HG02623 (cell line): ENCODE measurements at regions not wholly inside any gene's neighbourhood (a gene's known extent, or its start where the extent isn't known, plus 50 kb on each side); places are given as distances from the start of the nearest gene placed in this dataset.

Experiments used
- ATAC-seq: cut with Tn5 transposase; IDR thresholded peaks from one replicate; pipeline ENCODE4 v1.9.1; 2021; ENCODE audit warnings: moderate library complexity; ENCODE audit not compliant: unreplicated experiment

DNA sequence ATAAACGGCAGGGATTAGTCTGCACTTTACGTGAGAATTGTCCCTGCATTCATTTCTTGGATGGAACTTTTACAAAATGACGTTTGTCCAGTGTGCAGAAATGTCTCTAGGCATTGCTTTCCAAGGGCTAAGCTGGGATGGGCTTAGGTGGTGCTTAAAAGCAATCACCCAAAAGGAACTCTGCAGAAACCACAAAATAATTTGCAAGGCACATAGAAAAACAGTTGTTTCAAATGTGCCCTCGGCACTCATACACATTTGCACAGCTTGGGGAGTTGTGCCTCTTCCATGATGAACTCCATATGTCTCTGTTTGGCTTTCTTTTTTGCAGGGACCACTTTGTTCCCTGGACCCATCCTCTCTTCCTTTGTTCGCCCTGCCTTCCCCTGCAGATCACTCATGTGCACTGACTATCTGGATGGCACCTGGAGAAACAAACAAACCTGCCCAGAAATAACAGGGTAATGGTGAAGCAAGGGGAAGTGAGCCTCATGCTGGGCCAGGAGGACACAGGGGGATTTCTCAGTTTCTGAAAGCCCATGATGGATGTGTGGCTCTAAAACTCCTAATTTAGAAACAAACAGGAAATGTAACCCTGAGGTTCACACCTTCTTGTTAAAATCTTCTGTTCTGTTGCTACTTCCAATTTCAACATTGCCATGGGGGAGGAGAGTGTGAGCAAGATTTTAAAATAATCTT lies 150.2 kb downstream of the SNX19 start:
- no peak for ATAC-seq

DNA sequence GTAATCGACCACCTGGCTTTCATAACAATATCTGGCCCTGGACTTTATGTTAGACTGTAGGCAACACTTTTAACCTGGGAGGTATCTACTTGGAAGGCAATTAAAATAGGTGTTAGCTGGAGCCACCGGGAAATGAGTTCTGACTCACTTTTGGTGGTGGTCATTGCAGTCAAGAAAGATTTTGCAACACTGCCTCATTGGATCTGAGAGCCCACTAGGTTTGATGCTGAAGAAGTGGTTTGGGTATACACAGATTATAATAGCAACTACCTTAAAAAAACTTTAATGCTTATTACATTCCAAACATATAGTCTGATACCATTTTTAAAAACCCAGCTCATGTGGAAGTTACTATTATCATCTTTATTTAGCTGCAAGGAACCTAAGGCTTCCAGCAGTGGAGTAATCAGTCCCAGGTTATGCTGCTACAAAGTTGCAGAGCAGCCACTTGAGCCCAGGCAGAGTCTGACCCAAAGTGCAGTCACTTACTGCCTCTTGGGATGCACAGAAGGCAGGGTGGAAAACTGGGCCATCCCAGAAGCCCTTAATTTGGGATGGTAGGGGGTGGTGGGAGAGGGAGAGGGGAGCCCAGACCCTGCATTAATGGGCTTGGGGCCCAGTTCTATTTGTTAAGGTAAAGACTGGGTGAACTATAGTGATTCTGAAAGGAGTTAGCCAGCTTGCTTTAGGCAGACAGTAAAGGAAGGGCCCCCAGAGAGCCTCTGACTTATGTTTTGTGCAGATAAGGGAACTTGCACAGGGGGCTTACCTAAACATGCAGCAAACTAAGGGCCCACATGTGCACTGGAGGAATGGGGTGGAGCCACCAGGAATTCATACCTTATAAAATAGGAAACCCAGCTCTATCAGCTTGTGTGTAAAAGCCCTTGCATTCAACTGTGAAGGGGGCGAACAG lies 149.4 kb downstream of the SNX19 start:
- ATAC-seq = no peak

DNA sequence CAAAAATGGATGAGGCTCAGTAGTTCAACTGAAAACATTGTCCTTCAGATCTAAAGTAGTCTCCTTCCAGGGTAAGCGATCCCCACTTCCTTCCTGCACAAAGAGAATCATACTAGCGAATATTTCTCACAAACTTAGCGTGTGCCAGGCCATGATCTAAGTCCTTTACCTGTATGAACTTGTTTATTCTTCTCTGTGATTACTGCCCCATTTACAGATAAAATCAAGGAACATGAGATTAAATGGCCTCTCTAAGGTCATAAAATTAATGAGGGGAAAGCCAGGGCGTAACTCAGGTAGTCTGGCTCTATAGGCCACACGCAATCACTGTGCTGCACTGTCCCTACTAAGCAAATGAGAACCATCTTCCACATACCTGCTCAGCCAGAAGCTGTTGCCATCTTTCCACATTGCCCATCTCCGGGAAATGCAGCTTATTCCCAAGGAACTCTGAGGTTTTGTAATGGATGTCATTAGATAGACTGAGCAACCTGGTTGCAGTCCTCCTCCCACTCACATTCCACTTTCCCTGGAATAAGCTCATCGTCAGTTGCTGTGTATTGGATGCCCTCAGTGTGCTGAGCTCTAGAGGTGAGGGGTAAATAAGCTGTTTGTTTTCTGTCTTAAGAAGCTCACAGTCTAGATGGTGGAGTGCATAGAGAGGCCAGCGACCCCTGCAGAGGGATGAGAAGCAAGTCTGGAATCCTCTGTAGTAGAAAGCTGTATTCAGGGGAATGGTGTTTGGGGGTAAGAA lies 146.3 kb downstream of the SNX19 start:
- ATAC-seq = no peak

DNA sequence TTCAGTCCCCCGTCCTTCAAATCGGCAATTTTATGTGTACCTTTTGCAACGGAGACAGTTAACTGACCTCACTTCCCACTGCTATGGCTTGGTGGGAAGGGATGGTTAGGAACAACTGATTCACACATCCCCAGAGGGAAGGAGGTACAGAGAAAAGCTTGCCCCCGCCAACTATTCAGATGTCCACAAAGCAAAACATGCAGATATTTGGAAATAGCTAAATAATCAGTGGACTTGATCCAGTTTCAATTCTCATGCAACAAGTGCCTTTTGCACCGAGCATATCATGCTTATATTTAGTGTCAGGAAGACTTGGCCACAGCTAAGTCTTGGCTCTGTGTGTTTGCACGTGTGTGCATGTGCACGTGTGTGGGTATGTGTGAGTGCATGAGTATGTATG lies 144.6 kb downstream of the SNX19 start:
- ATAC-seq = no peak

DNA sequence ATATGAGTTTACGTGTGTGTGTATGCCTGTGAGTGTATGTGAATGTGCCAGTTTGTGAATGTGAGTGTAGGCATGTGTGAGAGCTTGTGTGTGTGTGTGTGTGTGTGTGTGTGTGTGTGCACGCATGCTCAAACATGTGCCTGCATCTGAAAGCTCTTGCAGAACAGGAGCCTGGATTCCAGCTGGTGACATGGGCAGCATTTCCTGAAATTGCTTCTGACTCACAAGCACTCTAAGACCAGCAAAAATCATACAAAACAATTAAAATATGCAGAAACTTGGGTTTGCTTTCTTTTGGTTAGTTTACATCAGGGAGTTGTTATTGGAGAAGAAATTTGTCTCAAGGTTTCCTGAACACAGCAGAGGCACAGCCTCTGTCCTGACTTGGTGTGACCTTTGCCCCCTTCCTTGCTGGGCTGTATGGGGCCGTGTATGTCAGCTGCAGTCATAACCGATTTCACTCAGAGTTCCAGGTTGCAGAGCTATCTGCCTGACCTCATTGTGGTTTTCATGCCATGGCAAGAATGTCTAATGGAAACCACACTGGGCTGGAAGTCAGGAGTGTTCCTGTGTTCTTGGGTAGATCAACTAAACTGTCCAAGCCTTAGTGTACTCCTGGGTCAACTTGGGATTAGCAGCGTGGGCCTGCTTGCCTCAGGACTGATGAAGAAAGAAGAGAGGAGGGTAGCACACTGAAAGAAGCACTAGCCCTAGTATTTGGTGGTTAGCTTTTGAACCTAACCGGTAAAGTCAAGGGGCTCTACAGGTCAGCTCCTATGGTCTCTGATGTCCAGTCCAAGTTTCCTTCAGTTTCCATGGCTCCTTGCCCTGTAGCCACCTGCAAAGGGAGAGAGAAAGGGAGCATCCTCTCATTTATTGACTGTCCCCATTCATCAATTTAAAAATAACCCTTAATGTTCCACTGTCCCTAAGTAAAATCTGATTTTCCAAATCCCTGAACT lies 143.7 kb downstream of the SNX19 start:
- ATAC-seq = no peak

DNA sequence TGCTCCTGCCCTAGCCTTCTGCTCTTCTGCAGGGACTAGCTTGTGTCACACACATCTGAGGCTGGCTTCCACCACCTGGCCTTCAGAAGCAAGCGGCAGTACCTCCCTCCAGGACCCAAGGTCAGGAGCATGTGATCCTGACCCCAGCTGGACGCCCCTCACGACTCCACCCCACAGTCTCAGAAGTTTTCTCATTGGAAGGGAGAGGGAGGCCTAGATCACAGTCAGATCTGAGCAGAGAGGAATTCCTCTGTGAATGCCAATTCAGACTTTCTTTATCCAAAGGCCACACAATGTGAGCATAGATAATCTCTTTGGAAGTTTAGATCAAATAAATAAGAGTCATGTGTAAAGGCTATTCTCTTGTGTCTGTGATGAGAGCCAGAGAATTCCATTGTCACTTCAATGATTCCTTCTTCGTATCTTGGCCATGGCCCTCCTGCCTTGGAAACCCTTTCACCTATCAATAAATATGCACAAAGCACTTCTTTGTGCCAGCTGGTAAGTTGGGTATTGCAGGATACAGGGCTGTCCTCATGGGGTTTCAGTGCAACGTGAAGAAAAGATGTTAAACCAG lies 142.9 kb downstream of the SNX19 start:
- no peak for ATAC-seq

DNA sequence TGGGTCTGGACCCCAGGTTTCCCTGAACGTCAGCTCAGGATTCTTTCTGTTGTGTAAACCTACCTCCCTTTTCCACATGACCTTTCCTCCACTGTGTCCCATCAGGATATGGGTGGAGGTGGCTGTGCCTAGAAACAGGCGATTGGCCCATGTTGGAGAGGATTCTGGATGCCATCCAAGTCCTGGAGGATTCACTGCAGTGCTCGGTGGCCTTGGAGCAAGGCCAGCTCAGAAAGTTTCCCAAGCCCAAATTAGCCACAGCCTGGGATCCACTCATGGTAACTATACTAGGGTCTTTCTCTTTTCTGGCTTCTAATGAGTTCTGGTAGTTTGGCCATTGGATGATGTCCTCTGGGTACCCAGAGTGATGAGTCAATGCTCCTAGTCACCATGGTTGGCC lies 141.6 kb downstream of the SNX19 start:
- no peak for ATAC-seq

DNA sequence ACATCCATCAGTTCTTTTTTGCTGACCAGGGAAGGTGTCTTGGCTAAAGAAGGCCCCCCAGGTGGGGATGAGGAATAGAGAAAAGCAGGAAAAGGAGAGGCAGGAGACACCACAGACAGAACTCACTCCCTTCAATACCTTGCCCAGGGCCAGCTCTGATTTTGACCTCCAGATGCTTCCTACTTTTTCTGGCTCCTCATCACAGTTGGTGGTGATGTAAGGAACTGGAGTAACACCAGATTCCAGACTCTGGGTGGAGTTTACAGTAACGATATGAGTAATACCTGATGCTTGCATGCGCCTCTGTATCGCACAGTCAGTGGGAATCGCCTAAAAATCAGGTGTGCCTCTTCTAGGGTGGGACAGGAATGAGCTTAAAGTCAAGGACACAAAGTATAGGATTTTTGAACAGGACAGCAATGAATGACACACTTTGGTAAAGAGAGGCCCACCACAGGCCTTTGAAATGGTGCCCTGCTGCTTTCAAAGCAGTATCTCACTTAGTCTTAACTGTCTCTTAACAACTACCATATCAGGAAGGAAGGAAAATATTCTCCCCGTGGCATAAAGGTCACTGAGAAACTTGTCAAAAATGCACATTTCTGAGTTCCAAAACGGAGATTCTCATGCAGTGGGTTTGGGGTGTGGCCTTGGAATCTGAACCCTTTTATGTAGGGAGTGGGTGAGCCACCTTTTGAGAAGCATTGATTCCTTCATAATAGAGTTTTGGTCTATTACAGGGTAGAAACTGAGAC lies 140.8 kb downstream of the SNX19 start:
- ATAC-seq = no peak

DNA sequence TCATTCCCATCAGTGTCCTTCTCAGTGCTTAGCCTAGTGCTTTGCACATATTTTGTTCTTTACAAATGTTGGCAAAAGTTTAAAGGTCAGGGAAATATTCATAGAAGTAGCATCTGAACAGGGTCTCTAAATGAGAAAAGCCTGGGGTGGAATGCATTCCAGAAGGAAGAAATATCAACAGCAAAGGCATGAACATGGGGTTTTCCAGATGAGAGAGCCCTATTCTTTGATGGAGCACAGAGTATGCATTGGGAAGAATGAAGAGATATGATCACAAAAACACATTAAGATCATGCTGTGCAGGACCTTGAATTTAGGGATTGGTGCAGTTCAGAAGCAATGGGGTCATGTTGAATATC lies 140.2 kb downstream of the SNX19 start:
- ATAC-seq = no peak

DNA sequence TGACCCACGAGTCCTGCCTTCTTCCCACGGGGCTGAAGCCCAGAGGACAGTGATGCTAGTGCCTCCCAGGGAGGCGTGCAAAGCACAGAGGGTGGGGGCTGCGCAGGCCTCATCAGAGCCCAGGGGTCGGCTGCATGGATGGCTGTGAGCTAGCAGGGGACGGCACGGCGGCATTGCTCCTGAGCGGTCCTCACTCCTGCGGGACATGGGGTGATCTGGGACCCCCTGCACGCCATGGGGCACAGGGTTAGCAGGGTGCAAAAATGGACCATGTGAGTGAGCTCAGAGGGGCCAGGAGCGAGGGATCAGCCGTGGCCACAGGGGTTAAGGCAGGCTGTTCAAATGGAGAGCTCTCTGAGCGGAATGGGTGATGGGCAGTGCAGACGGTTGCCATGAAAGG lies 138.3 kb downstream of the SNX19 start:
- ATAC-seq = no peak

DNA sequence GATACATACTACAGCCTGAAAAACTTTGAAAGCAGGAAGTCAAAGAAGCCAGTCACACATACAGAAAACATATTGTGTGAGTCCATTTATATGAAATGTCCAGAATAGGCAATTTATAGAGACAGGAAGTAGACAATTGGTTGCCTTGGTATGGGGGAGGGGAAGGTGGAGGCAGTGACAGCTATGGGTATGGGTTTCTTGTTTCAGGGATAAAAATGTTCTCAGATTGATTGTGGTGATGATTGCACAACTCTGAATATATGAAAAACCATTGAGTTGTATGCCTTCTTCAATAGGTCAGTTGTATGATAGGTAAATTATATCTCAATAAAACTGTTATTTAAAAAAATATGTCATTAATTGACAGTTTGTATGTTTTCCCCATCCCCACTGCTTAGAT lies 137.6 kb downstream of the SNX19 start:
- no peak for ATAC-seq

DNA sequence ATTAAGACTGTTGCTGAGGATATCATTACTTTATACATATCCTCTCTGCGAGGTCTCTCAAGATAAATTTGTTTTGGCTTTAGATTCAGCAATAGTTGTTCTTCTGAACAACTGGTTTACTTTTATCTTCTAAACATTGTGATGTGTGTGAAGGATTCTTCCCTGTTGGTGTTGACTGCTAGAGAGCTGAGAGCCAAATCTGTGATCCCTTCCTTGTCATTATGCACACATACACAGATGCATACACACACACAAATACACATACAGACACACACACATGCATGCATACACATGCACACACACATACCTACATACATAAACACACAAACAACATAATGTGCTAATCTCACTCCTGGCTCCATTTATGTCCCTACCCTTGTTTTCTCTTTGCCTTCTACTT lies 137.0 kb downstream of the SNX19 start:
- no peak for ATAC-seq

DNA sequence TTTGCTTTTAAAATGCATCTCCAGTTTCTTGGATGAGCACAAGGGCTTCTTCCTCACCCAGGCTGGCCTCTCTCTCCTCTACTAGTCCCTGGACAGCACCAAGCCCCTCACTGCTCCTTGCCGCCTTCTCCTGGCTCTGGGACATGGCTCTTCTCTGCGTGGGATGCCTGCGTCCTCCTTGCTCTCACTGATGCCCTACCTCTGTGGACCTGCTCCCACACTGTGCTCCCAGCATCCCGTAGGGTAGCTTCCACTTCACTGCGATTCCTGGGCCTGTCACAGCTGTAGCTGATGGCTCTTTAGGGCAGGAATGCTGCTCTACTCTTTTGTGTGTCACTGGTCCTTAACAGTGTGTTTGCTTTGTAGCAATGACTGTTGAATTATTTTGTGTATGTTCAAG lies 136.3 kb downstream of the SNX19 start:
- no peak for ATAC-seq

DNA sequence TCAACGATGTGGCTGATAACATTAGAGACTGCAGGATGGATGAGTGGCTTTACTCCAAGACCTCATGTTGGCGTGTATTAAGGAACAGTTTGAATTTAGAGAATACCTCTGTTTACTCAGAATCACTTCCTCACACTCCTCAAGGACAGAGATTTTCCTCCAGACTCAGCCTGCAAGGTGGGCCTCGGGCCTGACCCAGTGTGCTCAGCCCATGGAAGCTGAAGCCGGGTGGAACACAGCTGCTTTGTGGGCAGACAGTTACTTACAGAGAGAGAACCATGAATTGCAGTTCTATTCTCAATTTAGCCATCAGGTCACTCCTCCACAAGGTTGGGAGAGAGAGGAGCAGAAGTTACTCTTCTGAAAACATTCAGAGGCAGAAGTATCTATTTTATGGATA lies 135.8 kb downstream of the SNX19 start:
- no peak for ATAC-seq

DNA sequence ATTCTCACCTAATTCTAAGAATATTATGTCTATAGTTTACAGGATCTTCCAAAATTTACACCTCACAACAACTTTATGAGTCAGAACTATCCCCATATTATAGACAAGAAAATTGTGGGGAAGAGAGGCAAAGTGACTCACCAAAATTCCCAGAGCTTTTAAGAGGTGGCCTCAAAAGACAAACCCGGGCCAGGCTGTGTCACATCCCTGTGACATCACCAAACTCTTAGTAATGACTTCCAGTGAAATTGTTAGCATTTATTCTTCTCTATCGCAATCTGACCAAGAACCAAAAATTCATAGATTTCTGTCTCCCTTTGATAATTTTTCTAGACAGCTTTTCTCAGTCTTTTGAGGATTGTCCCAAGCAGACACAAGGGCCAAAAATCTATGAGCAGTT lies 134.3 kb downstream of the SNX19 start:
- ATAC-seq = no peak

DNA sequence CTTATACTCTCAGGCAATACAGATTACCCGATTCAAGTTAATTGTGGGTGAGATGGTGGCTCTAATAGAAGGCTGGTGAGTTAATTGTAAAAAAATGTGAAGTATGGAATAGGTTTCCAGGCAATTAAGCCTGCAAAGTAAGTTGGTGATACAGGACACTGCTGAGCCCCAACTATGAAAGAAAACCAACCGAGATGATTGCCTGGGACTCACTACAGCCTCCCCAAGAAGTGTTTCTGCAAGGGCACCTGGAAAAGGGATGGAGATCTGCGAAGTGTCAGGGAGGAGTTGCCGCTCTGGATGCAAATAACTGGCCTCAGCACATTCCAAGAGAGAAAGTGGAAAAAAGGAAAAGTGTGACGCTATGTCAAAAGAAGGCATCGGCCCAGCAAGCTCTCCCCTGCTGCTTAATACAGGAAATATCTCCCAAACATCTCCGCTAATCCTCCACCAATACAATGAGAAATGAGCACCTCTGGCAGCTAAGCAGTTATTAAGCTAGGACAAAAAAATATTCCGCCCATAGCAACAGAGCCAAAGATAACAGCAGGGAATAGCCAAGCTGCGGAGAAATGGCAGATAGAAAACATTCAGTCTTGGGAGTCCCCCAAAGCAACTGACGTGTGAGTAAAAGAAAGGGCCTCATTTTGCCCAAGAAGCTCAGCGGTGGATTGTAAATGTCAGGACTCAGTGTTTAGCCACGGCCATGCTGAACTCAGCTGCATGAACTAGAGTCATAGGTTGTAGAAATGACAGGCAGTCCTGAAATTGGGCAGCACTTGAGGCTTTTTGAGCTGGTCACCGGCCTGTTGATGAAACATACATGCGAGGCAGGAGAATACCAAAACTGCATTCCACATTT lies 133.7 kb downstream of the SNX19 start:
- ATAC-seq = no peak

DNA sequence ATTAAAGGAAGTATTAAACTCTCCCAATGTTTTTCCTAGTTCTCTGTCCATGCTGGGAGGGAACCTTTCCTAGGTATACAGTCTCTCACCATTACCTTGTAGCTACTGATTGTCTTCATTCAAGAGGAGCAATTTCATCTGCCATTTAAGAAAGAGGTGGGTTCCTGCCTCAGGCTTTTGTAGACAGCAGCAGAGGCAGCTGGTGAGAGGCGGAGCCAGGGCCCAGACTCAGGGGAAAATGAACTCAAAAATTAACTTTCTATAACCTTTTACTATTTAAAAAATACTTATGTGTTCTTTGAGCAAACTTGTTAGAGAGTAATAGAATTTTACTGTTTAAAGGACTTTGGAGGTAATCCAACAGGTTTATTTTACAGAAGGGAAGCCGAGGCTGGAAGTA lies 133.0 kb downstream of the SNX19 start:
- no peak for ATAC-seq

DNA sequence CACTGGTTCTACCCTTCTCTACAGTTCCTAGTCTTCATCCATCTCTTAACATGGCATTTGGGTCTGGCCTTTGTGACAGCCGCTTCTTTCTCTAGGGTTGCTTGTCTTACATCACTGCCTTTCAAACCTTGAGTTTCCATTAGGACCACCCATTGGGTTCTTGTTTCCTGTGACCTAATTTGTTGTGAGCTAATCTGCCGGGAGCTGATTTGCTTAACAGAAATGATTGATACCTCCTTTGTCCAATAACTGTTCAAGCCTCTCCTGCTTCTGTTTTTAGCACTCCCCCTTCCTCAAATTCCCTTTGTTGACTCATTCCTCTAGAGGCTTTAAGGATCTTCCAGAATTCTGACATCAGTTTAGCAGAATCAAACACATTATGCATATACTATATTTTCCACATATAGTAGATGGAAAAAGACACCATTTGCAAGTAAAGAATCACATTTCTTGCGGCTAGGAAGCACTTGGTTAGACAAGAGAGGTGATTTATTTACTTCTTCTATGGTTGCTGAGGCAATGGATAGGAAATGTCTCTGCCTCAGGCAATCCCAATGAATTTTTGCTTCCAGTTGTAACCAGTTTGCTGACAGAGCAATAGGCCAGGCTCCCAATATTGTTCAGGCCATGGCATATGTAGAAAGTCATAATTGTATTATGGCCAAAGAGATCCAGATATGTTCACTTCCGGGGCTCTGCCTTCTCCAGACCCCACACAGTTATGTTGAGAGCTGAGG lies 130.7 kb downstream of the SNX19 start:
- ATAC-seq = no peak
